PC-9 (cell line): ENCODE measurements at regions not wholly inside any gene's neighbourhood (a gene's known extent, or its start where the extent isn't known, plus 50 kb on each side); places are given as distances from the start of the nearest gene placed in this dataset.

Experiments used
- BruUV-seq: library from RNA; stranded (reverse); fragments of 400-500 nt; replicated peaks from 2 replicates; lab custom pipeline; 2021; lab: Mats Ljungman, UMichigan
- CTCF ChIA-PET: fragments of 300-600 bp; sonication (Branson Sonifier 250); formaldehyde crosslinking; loops from one replicate; lab custom pipeline; 2022; ENCODE audit warnings: antibody characterized with exemption; lab: Charles Lee
- POLR2A ChIA-PET: fragments of 300-600 bp; sonication (Branson Sonifier 250); formaldehyde crosslinking; loops from one replicate; lab custom pipeline; 2022; ENCODE audit warnings: antibody characterized with exemption; ENCODE audit not compliant: unreplicated experiment; lab: Charles Lee
- DNase-seq, 2 experiments: peaks; one replicate each; pipeline versions ENCODE4 v3.0.0 to v3.0.0-alpha.2; 2015 to 2022; ENCODE audit warnings: mixed read lengths in 1 of 2
- H2AFZ ChIP-seq: fragments of 200-600 bp; sonication (generic); 2 replicates; pipeline ENCODE4 v1.8.1; 2017; ENCODE audit warnings: antibody characterized with exemption
- H3F3A ChIP-seq: fragments of 200-600 bp; sonication (generic); 2 replicates; pipeline ENCODE4 v1.8.1; 2017; ENCODE audit warnings: antibody characterized with exemption, mild to moderate bottlenecking, low read depth; ENCODE audit not compliant: insufficient read depth
- H3K27ac ChIP-seq: fragments of 200-600 bp; sonication (generic); 2 replicates; pipeline ENCODE4 v1.6.1; 2016; ENCODE audit warnings: mixed run types
- H3K27me3 ChIP-seq: fragments of 200-600 bp; sonication (generic); 2 replicates; pipeline ENCODE4 v1.6.1; 2016; ENCODE audit warnings: low read depth, mixed run types; ENCODE audit not compliant: insufficient read depth
- H3K36me3 ChIP-seq: fragments of 200-600 bp; sonication (generic); 2 replicates; pipeline ENCODE4 v1.6.1; 2016; ENCODE audit warnings: low read depth, mixed run types
- H3K4me1 ChIP-seq: fragments of 200-600 bp; sonication (generic); replicated peaks from 2 replicates; pipeline ENCODE4 v1.6.1; 2016; ENCODE audit warnings: mixed run types; ENCODE audit not compliant: insufficient read depth
- H3K4me2 ChIP-seq: fragments of 200-600 bp; sonication (generic); 2 replicates; pipeline ENCODE4 v1.6.1; 2017; ENCODE audit warnings: mixed run types
- H3K4me3 ChIP-seq: fragments of 200-600 bp; sonication (generic); 2 replicates; pipeline ENCODE4 v1.6.1; 2016; ENCODE audit warnings: mixed run types
- H3K79me2 ChIP-seq: fragments of 200-600 bp; sonication (generic); 2 replicates; pipeline ENCODE4 v1.6.1; 2017; ENCODE audit warnings: low read depth, mixed run types
- H3K9me2 ChIP-seq: fragments of 200-600 bp; sonication (generic); 2 replicates; pipeline ENCODE4 v1.8.1; 2017; ENCODE audit warnings: mild to moderate bottlenecking; ENCODE audit not compliant: insufficient read depth
- H3K9me3 ChIP-seq: fragments of 200-600 bp; sonication (generic); 2 replicates; pipeline ENCODE4 v1.8.1; 2016; ENCODE audit warnings: low read depth; ENCODE audit not compliant: insufficient read depth
- H4K20me1 ChIP-seq: fragments of 200-600 bp; sonication (generic); 2 replicates; pipeline ENCODE4 v1.8.1; 2017; ENCODE audit not compliant: insufficient read depth
- EZH2 ChIP-seq: fragments of 200-600 bp; sonication (generic); IDR thresholded peaks from 2 replicates; pipeline ENCODE4 v1.8.0; 2017; ENCODE audit warnings: antibody characterized with exemption, low read depth
- intact Hi-C: fragments of 100-400 bp; cut with micrococcal nuclease; formaldehyde crosslinking; loops from one replicate; pipeline ENCODE4 v1.10.0; 2022; ENCODE audit not compliant: unreplicated experiment
- TF ChIP-seq, protein P1 (sequence below): fragments of 200-600 bp; sonication (generic); conservative IDR thresholded peaks from 2 replicates; pipeline ENCODE4 v1.6.1; 2017; ENCODE audit warnings: mixed run types, antibody characterized with exemption, mild to moderate bottlenecking, moderate library complexity

DNA sequence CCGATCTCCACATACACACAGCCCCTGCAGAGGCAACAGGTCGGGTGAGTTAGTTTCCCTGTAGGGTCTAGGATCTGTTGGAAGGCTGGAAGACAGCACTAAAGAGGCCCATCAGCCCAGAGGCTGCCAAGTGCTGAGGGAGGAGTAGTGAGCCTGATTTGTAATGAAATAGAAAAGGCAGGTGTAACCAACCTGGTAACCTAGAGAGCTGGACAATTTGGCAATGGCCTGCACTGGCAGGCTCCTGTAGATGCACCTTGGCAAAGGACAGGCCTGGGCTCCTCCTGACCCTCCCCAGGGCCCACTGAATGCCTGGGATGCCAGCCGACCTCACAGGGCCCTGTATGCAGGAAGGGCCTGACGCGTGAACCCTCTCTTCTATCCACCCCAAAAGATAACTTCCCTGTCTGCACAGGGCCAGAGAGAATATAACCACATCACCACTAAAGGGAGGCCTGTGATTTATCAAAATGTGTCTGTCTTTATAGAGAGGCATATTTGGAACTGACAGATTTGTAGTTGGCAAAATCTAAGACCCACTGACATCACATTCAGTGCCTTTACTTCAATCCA is 225.1 kb upstream of the CHRNA7 start:
- intact Hi-C loops = no loop called here
- H3F3A ChIP-seq = no peaks in the 10 kb centered on the region
- no peaks in the 10 kb centered on the region for H3K27me3 ChIP-seq
- H2AFZ ChIP-seq = no peak overlapping the region
- H4K20me1 ChIP-seq = no peaks in the 10 kb centered on the region
- TF ChIP-seq EZH2 = no peak
- TF ChIP-seq, protein P1, sequence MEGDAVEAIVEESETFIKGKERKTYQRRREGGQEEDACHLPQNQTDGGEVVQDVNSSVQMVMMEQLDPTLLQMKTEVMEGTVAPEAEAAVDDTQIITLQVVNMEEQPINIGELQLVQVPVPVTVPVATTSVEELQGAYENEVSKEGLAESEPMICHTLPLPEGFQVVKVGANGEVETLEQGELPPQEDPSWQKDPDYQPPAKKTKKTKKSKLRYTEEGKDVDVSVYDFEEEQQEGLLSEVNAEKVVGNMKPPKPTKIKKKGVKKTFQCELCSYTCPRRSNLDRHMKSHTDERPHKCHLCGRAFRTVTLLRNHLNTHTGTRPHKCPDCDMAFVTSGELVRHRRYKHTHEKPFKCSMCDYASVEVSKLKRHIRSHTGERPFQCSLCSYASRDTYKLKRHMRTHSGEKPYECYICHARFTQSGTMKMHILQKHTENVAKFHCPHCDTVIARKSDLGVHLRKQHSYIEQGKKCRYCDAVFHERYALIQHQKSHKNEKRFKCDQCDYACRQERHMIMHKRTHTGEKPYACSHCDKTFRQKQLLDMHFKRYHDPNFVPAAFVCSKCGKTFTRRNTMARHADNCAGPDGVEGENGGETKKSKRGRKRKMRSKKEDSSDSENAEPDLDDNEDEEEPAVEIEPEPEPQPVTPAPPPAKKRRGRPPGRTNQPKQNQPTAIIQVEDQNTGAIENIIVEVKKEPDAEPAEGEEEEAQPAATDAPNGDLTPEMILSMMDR = no peak
- no peaks in the 10 kb centered on the region for H3K4me1 ChIP-seq
- no TSS peak for BruUV-seq
- no peaks in the 10 kb centered on the region for H3K36me3 ChIP-seq
- no peak for DNase-seq
- no peaks in the 10 kb centered on the region for H3K79me2 ChIP-seq
- ChIA-PET POLR2A (no interaction called here), CTCF (no interaction called here)
- no peak overlapping the region for H3K4me3 ChIP-seq
- H3K9me3 ChIP-seq = no peaks in the 10 kb centered on the region
- no peak overlapping the region for H3K4me2 ChIP-seq
- H3K27ac ChIP-seq = no peak overlapping the region
- H3K9me2 ChIP-seq = no peaks in the 10 kb centered on the region

DNA sequence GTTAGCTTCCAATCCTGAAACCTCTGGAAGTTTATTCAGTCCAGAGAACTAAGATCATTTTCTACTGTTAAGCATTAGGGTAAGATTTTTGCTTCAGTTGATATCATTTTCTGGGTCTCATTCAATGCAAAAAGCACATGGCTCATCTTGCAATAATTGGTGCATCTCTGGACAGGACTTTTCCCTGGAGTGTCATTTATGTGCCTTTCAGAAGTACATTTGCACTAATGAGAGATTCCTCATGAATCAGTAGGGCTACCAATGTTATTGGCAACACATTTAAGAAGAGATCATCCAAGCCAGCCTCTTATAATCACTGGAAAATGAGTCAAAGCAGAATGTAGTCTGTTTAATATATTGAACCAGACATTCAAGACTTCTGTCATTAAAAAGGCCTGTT is 224.2 kb upstream of the CHRNA7 start:
- Histone ChIP-seq H3K9me3 (no peaks in the 10 kb centered on the region), H3K4me2 (no peak overlapping the region), H3K27me3 (no peaks in the 10 kb centered on the region), H4K20me1 (no peaks in the 10 kb centered on the region), H3K4me3 (no peak overlapping the region), H3K79me2 (no peaks in the 10 kb centered on the region), H3K36me3 (no peaks in the 10 kb centered on the region), H3K4me1 (no peaks in the 10 kb centered on the region), H3K9me2 (no peaks in the 10 kb centered on the region), H3F3A (no peaks in the 10 kb centered on the region), H3K27ac (no peak overlapping the region), H2AFZ (no peak overlapping the region)
- ChIA-PET POLR2A (no interaction called here), CTCF (no interaction called here)
- BruUV-seq = no TSS peak
- intact Hi-C loops = no loop called here
- TF ChIP-seq EZH2 = no peak
- TF ChIP-seq, protein P1 = no peak
- DNase-seq = no peak

DNA sequence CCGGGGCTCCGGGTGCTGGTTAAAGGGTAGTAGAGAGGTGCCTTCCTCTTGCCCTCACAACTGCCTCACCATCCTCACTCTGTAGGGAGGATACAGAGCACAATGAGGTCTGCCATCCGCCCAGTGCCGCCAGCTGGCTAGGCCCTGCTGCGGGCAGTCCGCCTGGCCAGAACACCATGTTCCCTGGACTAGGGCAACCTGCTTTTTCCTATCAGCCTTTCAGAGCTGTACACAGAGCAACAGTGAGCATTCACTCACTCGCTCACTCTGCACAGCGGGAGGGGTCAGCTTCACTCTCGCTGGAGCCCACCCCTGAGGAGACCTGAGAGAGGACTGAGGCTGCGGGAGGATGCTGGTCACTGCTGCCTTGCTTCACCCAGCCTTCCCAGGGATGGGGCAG is 218.7 kb upstream of the CHRNA7 start:
- ChIA-PET POLR2A (no interaction called here), CTCF (no interaction called here)
- no peak for TF ChIP-seq EZH2
- TF ChIP-seq, protein P1 = no peak
- H3K36me3 ChIP-seq = no peaks in the 10 kb centered on the region
- peaks cover 24% of the 10 kb centered on the region for H3K27me3 ChIP-seq
- no peaks in the 10 kb centered on the region for H4K20me1 ChIP-seq
- H3K4me1 ChIP-seq = no peaks in the 10 kb centered on the region
- intact Hi-C loops = no loop called here
- H3F3A ChIP-seq = no peaks in the 10 kb centered on the region
- no peak overlapping the region for H2AFZ ChIP-seq
- H3K27ac ChIP-seq = no peak overlapping the region
- no TSS peak for BruUV-seq
- H3K9me3 ChIP-seq = no peaks in the 10 kb centered on the region
- DNase-seq = no peak
- no peak overlapping the region for H3K4me2 ChIP-seq
- no peaks in the 10 kb centered on the region for H3K9me2 ChIP-seq
- H3K79me2 ChIP-seq = no peaks in the 10 kb centered on the region
- H3K4me3 ChIP-seq = no peak overlapping the region
